IMR-90 (cell line): ENCODE measurements at regions not wholly inside any gene's neighbourhood (a gene's known extent, or its start where the extent isn't known, plus 50 kb on each side); places are given as distances from the start of the nearest gene placed in this dataset.

Experiments
- ATAC-seq: fragments of 200-7000 bp; cut with Tn5 transposase; 2 replicates; pipeline ENCODE4 v1.9.1; 2020; ENCODE audit warnings: low read depth, mild to moderate bottlenecking, moderate library complexity
- BruUV-seq: library from RNA; stranded (reverse); fragments of 400-500 nt; replicated peaks from 2 replicates; lab custom pipeline; 2021; lab: Mats Ljungman, UMichigan
- CTCF ChIA-PET: fragments of 300-600 bp; formaldehyde crosslinking; extraction: SDS; loops from one replicate; lab custom pipeline; 2021; ENCODE audit warnings: antibody characterized with exemption; lab: Yijun Ruan, JAX
- POLR2A ChIA-PET: fragments of 300-600 bp; sonication (Branson Sonifier 250); formaldehyde crosslinking; loops from one replicate; lab custom pipeline; 2022; ENCODE audit warnings: antibody characterized with exemption; ENCODE audit not compliant: unreplicated experiment; lab: Charles Lee
- DNase-seq: peaks from one replicate; pipeline ENCODE4 v3.0.0; 2013
- H2AFZ ChIP-seq: replicated peaks from 2 replicates; pipeline ENCODE3; 2013; ENCODE audit warnings: low read length, mild to moderate bottlenecking; ENCODE audit not compliant: poor library complexity
- H2AK5ac ChIP-seq: 2 replicates; pipeline ENCODE4 v1.6.1; 2013; ENCODE audit warnings: low read depth, low read length, inconsistent platforms
- H2AK9ac ChIP-seq: replicated peaks from 2 replicates; pipeline ENCODE3; 2013; ENCODE audit warnings: mild to moderate bottlenecking, low read depth, low read length, moderate library complexity; ENCODE audit not compliant: poor library complexity
- H2BK120ac ChIP-seq: 2 replicates; pipeline ENCODE4 v1.6.1; 2013; ENCODE audit warnings: low read depth, low read length, inconsistent platforms
- H2BK15ac ChIP-seq: 3 replicates; pipeline ENCODE4 v1.6.1; 2013; ENCODE audit warnings: low read depth, low read length, inconsistent platforms
- H2BK20ac ChIP-seq: 2 replicates; pipeline ENCODE4 v1.6.1; 2013; ENCODE audit warnings: low read depth, mild to moderate bottlenecking, inconsistent platforms, low read length, moderate library complexity
- H2BK5ac ChIP-seq: 2 replicates; pipeline ENCODE4 v1.6.1; 2013; ENCODE audit warnings: mild to moderate bottlenecking, low read depth, low read length, inconsistent platforms; ENCODE audit not compliant: poor library complexity, severe bottlenecking
- H3K14ac ChIP-seq: replicated peaks from 2 replicates; pipeline ENCODE4 v1.6.1; 2013; ENCODE audit warnings: low read depth, low read length, inconsistent platforms
- H3K18ac ChIP-seq: 2 replicates; pipeline ENCODE4 v1.6.1; 2013; ENCODE audit warnings: low read depth, low read length, control low read depth
- H3K23ac ChIP-seq: 2 replicates; pipeline ENCODE4 v1.6.1; 2013; ENCODE audit warnings: low read depth, low read length, inconsistent platforms
- H3K27ac ChIP-seq: 2 replicates; pipeline ENCODE4 v1.5.1; 2013; ENCODE audit warnings: mild to moderate bottlenecking, control low read depth, low read length; ENCODE audit not compliant: insufficient read depth
- H3K27me3 ChIP-seq: 2 replicates; pipeline ENCODE4 v1.6.1; 2013; ENCODE audit warnings: low read length; ENCODE audit not compliant: control insufficient read depth, insufficient read depth
- H3K36me3 ChIP-seq: 2 replicates; pipeline ENCODE4 v1.6.1; 2013; ENCODE audit warnings: low read length, mixed read lengths; ENCODE audit not compliant: control insufficient read depth, insufficient read depth
- H3K4ac ChIP-seq: 2 replicates; pipeline ENCODE4 v1.6.1; 2013; ENCODE audit warnings: low read depth, low read length, inconsistent platforms
- H3K4me1 ChIP-seq: 2 replicates; pipeline ENCODE4 v1.6.1; 2013; ENCODE audit warnings: low read length, mixed read lengths; ENCODE audit not compliant: control insufficient read depth, insufficient read depth
- H3K4me2 ChIP-seq: 2 replicates; pipeline ENCODE4 v1.6.1; 2013; ENCODE audit warnings: low read depth, mild to moderate bottlenecking, control low read depth, low read length, moderate library complexity
- H3K4me3 ChIP-seq: 2 replicates; pipeline ENCODE4 v1.5.1; 2013; ENCODE audit warnings: low read depth, mild to moderate bottlenecking, control low read depth, low read length, moderate library complexity; ENCODE audit not compliant: insufficient read depth
- H3K56ac ChIP-seq: 2 replicates; pipeline ENCODE4 v1.6.1; 2013; ENCODE audit warnings: low read length, inconsistent platforms; ENCODE audit not compliant: insufficient read depth; ENCODE audit errors: extremely low read depth
- H3K79me1 ChIP-seq, 2 experiments: 2 replicates each; pipeline ENCODE4 v1.6.1; 2013; ENCODE audit warnings: low read length in 2 of 2, inconsistent platforms in 1 of 2, low read depth in 1 of 2
- H3K9ac ChIP-seq: 2 replicates; pipeline ENCODE4 v1.6.1; 2013; ENCODE audit warnings: low read depth, low read length, control low read depth
- H3K9me1 ChIP-seq: 2 replicates; pipeline ENCODE4 v1.6.1; 2013; ENCODE audit warnings: low read length, inconsistent platforms; ENCODE audit not compliant: insufficient read depth
- H3K9me3 ChIP-seq: 2 replicates; pipeline ENCODE4 v1.6.1; 2013; ENCODE audit warnings: low read length; ENCODE audit not compliant: control insufficient read depth, insufficient read depth
- H4K20me1 ChIP-seq: 2 replicates; pipeline ENCODE4 v1.6.1; 2013; ENCODE audit warnings: low read length, inconsistent platforms; ENCODE audit not compliant: insufficient read depth
- H4K5ac ChIP-seq: 2 replicates; pipeline ENCODE4 v1.6.1; 2013; ENCODE audit warnings: mild to moderate bottlenecking, low read depth, low read length, control low read depth
- H4K8ac ChIP-seq, 2 experiments: 2 replicates each; pipeline ENCODE4 v1.6.1; 2013; ENCODE audit warnings: low read depth in 2 of 2, low read length in 2 of 2, control low read depth in 1 of 2, inconsistent platforms in 1 of 2
- H4K91ac ChIP-seq: 2 replicates; pipeline ENCODE4 v1.6.1; 2013; ENCODE audit warnings: low read depth, low read length, inconsistent platforms; ENCODE audit not compliant: insufficient read depth
- MAFK ChIP-seq: IDR thresholded peaks from 2 replicates; pipeline ENCODE4 v1.6.1; 2012; ENCODE audit warnings: low read depth, low read length, improper control_type of control experiment
- MXI1 ChIP-seq: IDR thresholded peaks from 2 replicates; pipeline ENCODE4 v1.6.1; 2012; ENCODE audit warnings: low read depth, mild to moderate bottlenecking, low read length, moderate library complexity, borderline replicate concordance
- NFE2L2 ChIP-seq: fragments of 150-350 bp; IDR thresholded peaks from 2 replicates; pipeline ENCODE4 v1.6.1; 2016; ENCODE audit warnings: low read depth, mild to moderate bottlenecking, low read length
- POLR2A ChIP-seq: IDR thresholded peaks from 2 replicates; pipeline ENCODE4 v1.6.1; 2012; ENCODE audit warnings: mild to moderate bottlenecking, low read depth, low read length
- SMC3 ChIP-seq: fragments of 150-350 bp; IDR thresholded peaks from 2 replicates; pipeline ENCODE4 v1.6.1; 2016; ENCODE audit warnings: low read depth, mild to moderate bottlenecking, antibody characterized with exemption, low read length, moderate library complexity
- WGBS, 2 experiments: methylation state at CpG; one replicate each; pipeline versions ENCODE4 v1.1.5 to v1.1.7; 2013; ENCODE audit warnings: missing lambda C conversion rate in 2 of 2; ENCODE audit not compliant: insufficient read length in 1 of 2; ENCODE audit errors: extremely low coverage in 2 of 2; 5-methylcytosine and 5-hydroxymethylcytosine counted together
- dilution Hi-C: fragments of 300-500 bp; cut with HindIII; formaldehyde crosslinking; loops from one replicate; pipeline ENCODE4 v1.14.3; 2018; ENCODE audit warnings: low sequenced_read_pairs; ENCODE audit not compliant: unreplicated experiment
- in situ Hi-C: fragments of 300-500 bp; cut with MboI; formaldehyde crosslinking; loops from 3 replicates; pipeline ENCODE4 v1.14.3; 2019; ENCODE audit warnings: low sequenced_read_pairs, inconsistent platforms, mixed read lengths
- intact Hi-C: fragments of 100-400 bp; cut with micrococcal nuclease; formaldehyde crosslinking; loops from 2 replicates; pipeline ENCODE4 v1.10.0; 2022
- TF ChIP-seq, protein P1 (sequence below): fragments of 150-350 bp; IDR thresholded peaks from 2 replicates; pipeline ENCODE4 v1.6.1; 2017; ENCODE audit warnings: mild to moderate bottlenecking, antibody characterized with exemption, low read length, low read depth
- TF ChIP-seq, protein P2 (sequence below): conservative IDR thresholded peaks from 2 replicates; pipeline ENCODE4 v1.5.1; 2012; ENCODE audit warnings: mild to moderate bottlenecking, low read depth, low read length, improper control_type of control experiment
- TF ChIP-seq, protein P3 (sequence below): fragments of 150-350 bp; IDR thresholded peaks from 2 replicates; pipeline ENCODE4 v1.6.1; 2016; ENCODE audit warnings: low read depth, mild to moderate bottlenecking, low read length, moderate library complexity, borderline replicate concordance

DNA sequence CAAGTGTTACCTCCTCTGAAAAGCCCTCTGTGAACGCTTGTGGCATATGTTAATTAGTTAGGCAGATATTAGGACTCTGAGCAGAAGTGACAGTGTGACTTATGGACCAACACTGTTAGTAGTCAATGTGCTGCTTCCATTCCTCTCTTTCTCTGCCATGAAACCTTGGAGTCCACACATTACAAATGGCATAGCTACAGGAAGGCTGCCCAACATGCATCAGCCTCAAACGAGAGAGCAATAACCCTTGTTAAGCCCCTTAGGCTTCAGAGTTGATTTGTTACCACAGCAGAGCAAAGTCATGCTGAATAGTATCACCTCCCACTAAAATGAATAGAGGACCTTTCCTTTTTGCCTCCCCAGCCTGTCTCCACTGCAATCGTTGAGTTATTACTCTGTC lies 397.7 kb upstream of the SMARCA2 start:
- H4K8ac ChIP-seq = no peak overlapping the region
- ATAC-seq = no peak

More for the DNA sequence above, 397.7 kb upstream of the SMARCA2 start:
- H2AK9ac ChIP-seq = no peak overlapping the region
- no peak overlapping the region for H2BK20ac ChIP-seq
- H4K20me1 ChIP-seq = no peaks in the 10 kb centered on the region
- no peak overlapping the region for H2BK15ac ChIP-seq
- CTCF ChIA-PET = no interaction called here
- no peak overlapping the region for H3K18ac ChIP-seq
- H4K91ac ChIP-seq = no peak overlapping the region
- no peak overlapping the region for H2AK5ac ChIP-seq
- no peak overlapping the region for H3K56ac ChIP-seq
- no peaks in the 10 kb centered on the region for H3K36me3 ChIP-seq
- H3K4me2 ChIP-seq = no peak overlapping the region
- TF ChIP-seq, protein P1, sequence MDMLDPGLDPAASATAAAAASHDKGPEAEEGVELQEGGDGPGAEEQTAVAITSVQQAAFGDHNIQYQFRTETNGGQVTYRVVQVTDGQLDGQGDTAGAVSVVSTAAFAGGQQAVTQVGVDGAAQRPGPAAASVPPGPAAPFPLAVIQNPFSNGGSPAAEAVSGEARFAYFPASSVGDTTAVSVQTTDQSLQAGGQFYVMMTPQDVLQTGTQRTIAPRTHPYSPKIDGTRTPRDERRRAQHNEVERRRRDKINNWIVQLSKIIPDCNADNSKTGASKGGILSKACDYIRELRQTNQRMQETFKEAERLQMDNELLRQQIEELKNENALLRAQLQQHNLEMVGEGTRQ = no peak
- TF ChIP-seq, protein P2, sequence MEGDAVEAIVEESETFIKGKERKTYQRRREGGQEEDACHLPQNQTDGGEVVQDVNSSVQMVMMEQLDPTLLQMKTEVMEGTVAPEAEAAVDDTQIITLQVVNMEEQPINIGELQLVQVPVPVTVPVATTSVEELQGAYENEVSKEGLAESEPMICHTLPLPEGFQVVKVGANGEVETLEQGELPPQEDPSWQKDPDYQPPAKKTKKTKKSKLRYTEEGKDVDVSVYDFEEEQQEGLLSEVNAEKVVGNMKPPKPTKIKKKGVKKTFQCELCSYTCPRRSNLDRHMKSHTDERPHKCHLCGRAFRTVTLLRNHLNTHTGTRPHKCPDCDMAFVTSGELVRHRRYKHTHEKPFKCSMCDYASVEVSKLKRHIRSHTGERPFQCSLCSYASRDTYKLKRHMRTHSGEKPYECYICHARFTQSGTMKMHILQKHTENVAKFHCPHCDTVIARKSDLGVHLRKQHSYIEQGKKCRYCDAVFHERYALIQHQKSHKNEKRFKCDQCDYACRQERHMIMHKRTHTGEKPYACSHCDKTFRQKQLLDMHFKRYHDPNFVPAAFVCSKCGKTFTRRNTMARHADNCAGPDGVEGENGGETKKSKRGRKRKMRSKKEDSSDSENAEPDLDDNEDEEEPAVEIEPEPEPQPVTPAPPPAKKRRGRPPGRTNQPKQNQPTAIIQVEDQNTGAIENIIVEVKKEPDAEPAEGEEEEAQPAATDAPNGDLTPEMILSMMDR = no peak
- TF ChIP-seq, protein P3, sequence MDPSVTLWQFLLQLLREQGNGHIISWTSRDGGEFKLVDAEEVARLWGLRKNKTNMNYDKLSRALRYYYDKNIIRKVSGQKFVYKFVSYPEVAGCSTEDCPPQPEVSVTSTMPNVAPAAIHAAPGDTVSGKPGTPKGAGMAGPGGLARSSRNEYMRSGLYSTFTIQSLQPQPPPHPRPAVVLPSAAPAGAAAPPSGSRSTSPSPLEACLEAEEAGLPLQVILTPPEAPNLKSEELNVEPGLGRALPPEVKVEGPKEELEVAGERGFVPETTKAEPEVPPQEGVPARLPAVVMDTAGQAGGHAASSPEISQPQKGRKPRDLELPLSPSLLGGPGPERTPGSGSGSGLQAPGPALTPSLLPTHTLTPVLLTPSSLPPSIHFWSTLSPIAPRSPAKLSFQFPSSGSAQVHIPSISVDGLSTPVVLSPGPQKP = no peak
- TF ChIP-seq SMC3 (no peak), MXI1 (no peak), MAFK (no peak), NFE2L2 (no peak), POLR2A (no peak)
- H3K9ac ChIP-seq = no peak overlapping the region
- H3K9me3 ChIP-seq = peaks cover 6% of the 10 kb centered on the region; the same call in 1 of the 2 replicates
- H2AFZ ChIP-seq = no peak overlapping the region
- no peak overlapping the region for H3K27ac ChIP-seq
- H3K23ac ChIP-seq = no peak overlapping the region
- dilution Hi-C loops (no loop called here), in situ Hi-C loops (no loop called here), intact Hi-C loops (no loop called here)
- H3K4me1 ChIP-seq = no peaks in the 10 kb centered on the region
- H3K27me3 ChIP-seq = no peaks in the 10 kb centered on the region
- H3K9me1 ChIP-seq = no peaks in the 10 kb centered on the region
- no peak overlapping the region for H2BK5ac ChIP-seq
- POLR2A ChIA-PET = no interaction called here
- H4K5ac ChIP-seq = no peak overlapping the region
- DNase-seq = no peak
- no CpG with 5 or more reads among the region's 3 CpGs for WGBS, 2 experiments
- no peak overlapping the region for H3K4me3 ChIP-seq
- BruUV-seq = no TSS peak
- no peak overlapping the region for H2BK120ac ChIP-seq
- H3K14ac ChIP-seq = no peak overlapping the region
- H3K79me1 ChIP-seq = no peaks in the 10 kb centered on the region
- no peak overlapping the region for H3K4ac ChIP-seq
